HepG2 (cell line): ENCODE measurements at regions not wholly inside any gene's neighbourhood (a gene's known extent, or its start where the extent isn't known, plus 50 kb on each side); places are given as distances from the start of the nearest gene placed in this dataset.
A peak's percentile ranks its signal among the peaks of the same experiment; 100 is the strongest.

Source experiments
- NAIF1 ChIP-seq: sonication (generic); formaldehyde crosslinking; IDR thresholded peaks from 2 replicates; pipeline ENCODE4 v1.5.0; 2020; ENCODE audit warnings: mild to moderate bottlenecking, missing genetic modification reagents, borderline replicate concordance
- PHF21A ChIP-seq: sonication (generic); formaldehyde crosslinking; IDR thresholded peaks from 2 replicates; pipeline ENCODE4 v1.5.0; 2020; ENCODE audit warnings: mild to moderate bottlenecking, missing genetic modification reagents
- ZKSCAN5 ChIP-seq: sonication (generic); formaldehyde crosslinking; IDR thresholded peaks from 2 replicates; pipeline ENCODE4 v1.5.1; 2020; ENCODE audit warnings: mild to moderate bottlenecking, missing genetic modification reagents
- ZNF17 ChIP-seq: sonication (generic); formaldehyde crosslinking; IDR thresholded peaks from 2 replicates; pipeline ENCODE4 v1.5.0; 2020; ENCODE audit warnings: mild to moderate bottlenecking, missing genetic modification reagents
- ZNF205 ChIP-seq: IDR thresholded peaks from 2 replicates; pipeline ENCODE4 v1.6.1; 2018; ENCODE audit warnings: missing biosample characterization, missing genetic modification reagents
- TF ChIP-seq, protein P1 (sequence below): IDR thresholded peaks from 2 replicates; pipeline ENCODE4 v1.6.1; 2012; ENCODE audit warnings: low read length, improper control_type of control experiment
- TF ChIP-seq, protein P2 (sequence below): sonication (generic); formaldehyde crosslinking; IDR thresholded peaks from 2 replicates; pipeline ENCODE4 v1.8.0; 2022; ENCODE audit warnings: mild to moderate bottlenecking, missing genetic modification reagents, borderline replicate concordance
- TF ChIP-seq, protein P3 (sequence below): sonication (generic); formaldehyde crosslinking; IDR thresholded peaks from 2 replicates; pipeline ENCODE4 v1.9.0; 2022; ENCODE audit warnings: low read depth, missing genetic modification reagents
- TF ChIP-seq, protein P4 (sequence below): sonication (generic); formaldehyde crosslinking; IDR thresholded peaks from 2 replicates; pipeline ENCODE4 v1.4.0; 2020; ENCODE audit warnings: mild to moderate bottlenecking, missing genetic modification reagents
- TF ChIP-seq, protein P5 (sequence below): sonication (generic); formaldehyde crosslinking; IDR thresholded peaks from 2 replicates; pipeline ENCODE4 v1.4.0; 2020; ENCODE audit warnings: mild to moderate bottlenecking, missing genetic modification reagents, borderline replicate concordance

DNA sequence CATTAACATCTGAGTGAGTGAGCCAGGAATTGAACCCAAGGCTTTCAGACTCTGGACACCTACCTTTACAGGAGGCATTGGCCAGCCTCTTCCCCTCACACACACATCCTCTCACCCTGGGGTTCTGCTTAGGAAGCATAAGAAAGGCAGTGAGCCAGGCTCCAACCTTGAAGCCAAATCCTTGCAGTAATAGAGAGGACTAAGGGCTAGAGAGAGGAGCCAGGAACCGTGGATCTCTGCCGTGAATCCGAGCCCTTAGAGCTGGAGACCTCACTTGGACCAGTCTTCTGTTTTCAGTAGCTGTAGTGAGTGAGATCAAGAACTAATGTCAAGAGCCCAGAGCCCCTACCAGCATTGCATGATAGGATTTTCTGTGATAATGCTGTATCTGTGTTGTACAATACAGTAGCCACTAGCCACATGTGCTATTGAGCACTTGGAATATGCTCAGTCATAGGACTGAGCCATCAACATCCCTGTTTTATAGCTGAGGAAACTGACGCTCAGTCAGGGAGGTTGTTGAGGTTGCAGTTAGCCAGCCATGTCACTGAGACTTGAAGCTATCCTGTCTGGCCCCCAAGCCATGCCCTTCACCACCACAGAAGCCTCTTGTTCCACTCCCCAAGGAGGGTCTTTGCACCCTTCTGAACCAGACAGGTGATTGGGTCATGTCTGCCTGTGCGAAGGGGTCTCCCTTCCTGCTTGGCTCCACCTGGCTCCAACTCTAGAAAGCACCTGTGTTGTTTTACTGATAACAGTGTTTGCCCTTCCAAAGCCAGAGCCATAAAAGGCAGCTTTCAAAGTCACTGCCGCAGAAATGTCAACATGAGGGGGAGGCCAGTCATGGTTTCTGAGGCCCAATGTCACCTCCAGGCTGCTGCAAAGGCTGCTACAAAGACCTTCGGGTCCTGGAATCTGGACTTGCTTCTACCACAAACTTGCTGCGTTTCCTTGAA lies 101.1 kb upstream of the JUN start (continued):
- TF ChIP-seq, protein P1, sequence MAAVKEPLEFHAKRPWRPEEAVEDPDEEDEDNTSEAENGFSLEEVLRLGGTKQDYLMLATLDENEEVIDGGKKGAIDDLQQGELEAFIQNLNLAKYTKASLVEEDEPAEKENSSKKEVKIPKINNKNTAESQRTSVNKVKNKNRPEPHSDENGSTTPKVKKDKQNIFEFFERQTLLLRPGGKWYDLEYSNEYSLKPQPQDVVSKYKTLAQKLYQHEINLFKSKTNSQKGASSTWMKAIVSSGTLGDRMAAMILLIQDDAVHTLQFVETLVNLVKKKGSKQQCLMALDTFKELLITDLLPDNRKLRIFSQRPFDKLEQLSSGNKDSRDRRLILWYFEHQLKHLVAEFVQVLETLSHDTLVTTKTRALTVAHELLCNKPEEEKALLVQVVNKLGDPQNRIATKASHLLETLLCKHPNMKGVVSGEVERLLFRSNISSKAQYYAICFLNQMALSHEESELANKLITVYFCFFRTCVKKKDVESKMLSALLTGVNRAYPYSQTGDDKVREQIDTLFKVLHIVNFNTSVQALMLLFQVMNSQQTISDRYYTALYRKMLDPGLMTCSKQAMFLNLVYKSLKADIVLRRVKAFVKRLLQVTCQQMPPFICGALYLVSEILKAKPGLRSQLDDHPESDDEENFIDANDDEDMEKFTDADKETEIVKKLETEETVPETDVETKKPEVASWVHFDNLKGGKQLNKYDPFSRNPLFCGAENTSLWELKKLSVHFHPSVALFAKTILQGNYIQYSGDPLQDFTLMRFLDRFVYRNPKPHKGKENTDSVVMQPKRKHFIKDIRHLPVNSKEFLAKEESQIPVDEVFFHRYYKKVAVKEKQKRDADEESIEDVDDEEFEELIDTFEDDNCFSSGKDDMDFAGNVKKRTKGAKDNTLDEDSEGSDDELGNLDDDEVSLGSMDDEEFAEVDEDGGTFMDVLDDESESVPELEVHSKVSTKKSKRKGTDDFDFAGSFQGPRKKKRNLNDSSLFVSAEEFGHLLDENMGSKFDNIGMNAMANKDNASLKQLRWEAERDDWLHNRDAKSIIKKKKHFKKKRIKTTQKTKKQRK = no peak
- TF ChIP-seq, protein P2, sequence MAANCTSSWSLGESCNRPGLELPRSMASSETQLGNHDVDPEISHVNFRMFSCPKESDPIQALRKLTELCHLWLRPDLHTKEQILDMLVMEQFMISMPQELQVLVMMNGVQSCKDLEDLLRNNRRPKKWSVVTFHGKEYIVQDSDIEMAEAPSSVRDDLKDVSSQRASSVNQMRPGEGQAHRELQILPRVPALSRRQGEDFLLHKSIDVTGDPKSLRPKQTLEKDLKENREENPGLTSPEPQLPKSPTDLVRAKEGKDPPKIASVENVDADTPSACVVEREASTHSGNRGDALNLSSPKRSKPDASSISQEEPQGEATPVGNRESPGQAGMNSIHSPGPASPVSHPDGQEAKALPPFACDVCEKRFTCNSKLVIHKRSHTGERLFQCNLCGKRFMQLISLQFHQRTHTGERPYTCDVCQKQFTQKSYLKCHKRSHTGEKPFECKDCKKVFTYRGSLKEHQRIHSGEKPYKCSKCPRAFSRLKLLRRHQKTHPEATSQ (CRISPR knock-in tag) = peak; percentile 79; the same call in 1 of the 2 replicates
- no peak for TF ChIP-seq ZNF17 (CRISPR knock-in tag)
- no peak; the same call in 1 of the 2 replicates for TF ChIP-seq NAIF1 (CRISPR knock-in tag)
- peak; percentile 98 for TF ChIP-seq ZNF205
- TF ChIP-seq PHF21A (CRISPR knock-in tag) = peak; percentile 96
- TF ChIP-seq, protein P3, sequence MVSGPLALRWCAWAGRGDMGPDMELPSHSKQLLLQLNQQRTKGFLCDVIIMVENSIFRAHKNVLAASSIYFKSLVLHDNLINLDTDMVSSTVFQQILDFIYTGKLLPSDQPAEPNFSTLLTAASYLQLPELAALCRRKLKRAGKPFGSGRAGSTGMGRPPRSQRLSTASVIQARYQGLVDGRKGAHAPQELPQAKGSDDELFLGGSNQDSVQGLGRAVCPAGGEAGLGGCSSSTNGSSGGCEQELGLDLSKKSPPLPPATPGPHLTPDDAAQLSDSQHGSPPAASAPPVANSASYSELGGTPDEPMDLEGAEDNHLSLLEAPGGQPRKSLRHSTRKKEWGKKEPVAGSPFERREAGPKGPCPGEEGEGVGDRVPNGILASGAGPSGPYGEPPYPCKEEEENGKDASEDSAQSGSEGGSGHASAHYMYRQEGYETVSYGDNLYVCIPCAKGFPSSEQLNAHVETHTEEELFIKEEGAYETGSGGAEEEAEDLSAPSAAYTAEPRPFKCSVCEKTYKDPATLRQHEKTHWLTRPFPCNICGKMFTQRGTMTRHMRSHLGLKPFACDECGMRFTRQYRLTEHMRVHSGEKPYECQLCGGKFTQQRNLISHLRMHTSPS = 0 out of 2 replicates have a peak, but pooled peaks have one; percentile 70
- no peak for TF ChIP-seq ZKSCAN5 (CRISPR knock-in tag)
- TF ChIP-seq, protein P4, sequence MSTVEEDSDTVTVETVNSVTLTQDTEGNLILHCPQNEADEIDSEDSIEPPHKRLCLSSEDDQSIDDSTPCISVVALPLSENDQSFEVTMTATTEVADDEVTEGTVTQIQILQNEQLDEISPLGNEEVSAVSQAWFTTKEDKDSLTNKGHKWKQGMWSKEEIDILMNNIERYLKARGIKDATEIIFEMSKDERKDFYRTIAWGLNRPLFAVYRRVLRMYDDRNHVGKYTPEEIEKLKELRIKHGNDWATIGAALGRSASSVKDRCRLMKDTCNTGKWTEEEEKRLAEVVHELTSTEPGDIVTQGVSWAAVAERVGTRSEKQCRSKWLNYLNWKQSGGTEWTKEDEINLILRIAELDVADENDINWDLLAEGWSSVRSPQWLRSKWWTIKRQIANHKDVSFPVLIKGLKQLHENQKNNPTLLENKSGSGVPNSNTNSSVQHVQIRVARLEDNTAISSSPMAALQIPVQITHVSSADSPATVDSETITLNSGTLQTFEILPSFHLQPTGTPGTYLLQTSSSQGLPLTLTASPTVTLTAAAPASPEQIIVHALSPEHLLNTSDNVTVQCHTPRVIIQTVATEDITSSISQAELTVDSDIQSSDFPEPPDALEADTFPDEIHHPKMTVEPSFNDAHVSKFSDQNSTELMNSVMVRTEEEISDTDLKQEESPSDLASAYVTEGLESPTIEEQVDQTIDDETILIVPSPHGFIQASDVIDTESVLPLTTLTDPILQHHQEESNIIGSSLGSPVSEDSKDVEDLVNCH (CRISPR knock-in tag) = no peak
- TF ChIP-seq, protein P5, sequence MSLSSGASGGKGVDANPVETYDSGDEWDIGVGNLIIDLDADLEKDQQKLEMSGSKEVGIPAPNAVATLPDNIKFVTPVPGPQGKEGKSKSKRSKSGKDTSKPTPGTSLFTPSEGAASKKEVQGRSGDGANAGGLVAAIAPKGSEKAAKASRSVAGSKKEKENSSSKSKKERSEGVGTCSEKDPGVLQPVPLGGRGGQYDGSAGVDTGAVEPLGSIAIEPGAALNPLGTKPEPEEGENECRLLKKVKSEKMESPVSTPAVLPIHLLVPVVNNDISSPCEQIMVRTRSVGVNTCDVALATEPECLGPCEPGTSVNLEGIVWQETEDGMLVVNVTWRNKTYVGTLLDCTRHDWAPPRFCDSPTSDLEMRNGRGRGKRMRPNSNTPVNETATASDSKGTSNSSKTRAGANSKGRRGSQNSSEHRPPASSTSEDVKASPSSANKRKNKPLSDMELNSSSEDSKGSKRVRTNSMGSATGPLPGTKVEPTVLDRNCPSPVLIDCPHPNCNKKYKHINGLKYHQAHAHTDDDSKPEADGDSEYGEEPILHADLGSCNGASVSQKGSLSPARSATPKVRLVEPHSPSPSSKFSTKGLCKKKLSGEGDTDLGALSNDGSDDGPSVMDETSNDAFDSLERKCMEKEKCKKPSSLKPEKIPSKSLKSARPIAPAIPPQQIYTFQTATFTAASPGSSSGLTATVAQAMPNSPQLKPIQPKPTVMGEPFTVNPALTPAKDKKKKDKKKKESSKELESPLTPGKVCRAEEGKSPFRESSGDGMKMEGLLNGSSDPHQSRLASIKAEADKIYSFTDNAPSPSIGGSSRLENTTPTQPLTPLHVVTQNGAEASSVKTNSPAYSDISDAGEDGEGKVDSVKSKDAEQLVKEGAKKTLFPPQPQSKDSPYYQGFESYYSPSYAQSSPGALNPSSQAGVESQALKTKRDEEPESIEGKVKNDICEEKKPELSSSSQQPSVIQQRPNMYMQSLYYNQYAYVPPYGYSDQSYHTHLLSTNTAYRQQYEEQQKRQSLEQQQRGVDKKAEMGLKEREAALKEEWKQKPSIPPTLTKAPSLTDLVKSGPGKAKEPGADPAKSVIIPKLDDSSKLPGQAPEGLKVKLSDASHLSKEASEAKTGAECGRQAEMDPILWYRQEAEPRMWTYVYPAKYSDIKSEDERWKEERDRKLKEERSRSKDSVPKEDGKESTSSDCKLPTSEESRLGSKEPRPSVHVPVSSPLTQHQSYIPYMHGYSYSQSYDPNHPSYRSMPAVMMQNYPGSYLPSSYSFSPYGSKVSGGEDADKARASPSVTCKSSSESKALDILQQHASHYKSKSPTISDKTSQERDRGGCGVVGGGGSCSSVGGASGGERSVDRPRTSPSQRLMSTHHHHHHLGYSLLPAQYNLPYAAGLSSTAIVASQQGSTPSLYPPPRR (CRISPR knock-in tag) = peak; percentile 99
